ENCODE measurements at regions not wholly inside any gene's neighbourhood (a gene's known extent, or its start where the extent isn't known, plus 50 kb on each side); places are given as distances from the start of the nearest gene placed in this dataset.

- TF ChIP-seq POLR2A (IDR thresholded peaks at IDR 0.05) (no peak), POLR2AphosphoS5 (IDR thresholded peaks at IDR 0.05; ENCODE audit: insufficient read depth in 1 of 2, low read depth in 1 of 2) (no peak)
Measured at GRCh38 chr4:53840643-53841042, 223.8 kb downstream of the CHIC2 start.
